Kidney epithelial cell (primary cell): ENCODE measurements at regions not wholly inside any gene's neighbourhood (a gene's known extent, or its start where the extent isn't known, plus 50 kb on each side); places are given as distances from the start of the nearest gene placed in this dataset.

ENCODE experiments used
- DNase-seq: peaks from one replicate; pipeline ENCODE4 v3.0.0-alpha.2; 2010; ENCODE audit warnings: low read depth
- H3K27me3 ChIP-seq: 2 replicates; pipeline ENCODE4 v1.6.0; 2011; ENCODE audit warnings: low read length; ENCODE audit not compliant: control insufficient read depth, insufficient read depth
- H3K36me3 ChIP-seq: 2 replicates; pipeline ENCODE4 v1.5.1; 2011; ENCODE audit warnings: low read length; ENCODE audit not compliant: control insufficient read depth, insufficient read depth
- H3K4me3 ChIP-seq: 2 replicates; pipeline ENCODE4 v1.5.1; 2011; ENCODE audit warnings: low read depth, mild to moderate bottlenecking, control low read depth, low read length
- CTCF ChIP-seq: IDR thresholded peaks from 2 replicates; pipeline ENCODE4 v1.5.1; 2011; ENCODE audit warnings: mild to moderate bottlenecking, moderate library complexity, low read length, control low read depth, inconsistent platforms; ENCODE audit not compliant: insufficient read depth, poor library complexity, severe bottlenecking

GRCh38 chr21:27219068-27219467 lies 252.2 kb upstream of the ADAMTS5 start:
- Histone ChIP-seq H3K4me3 (no peak overlapping the region), H3K27me3 (no peaks in the 10 kb centered on the region), H3K36me3 (no peaks in the 10 kb centered on the region)
- TF ChIP-seq CTCF: no peak
- DNase-seq: no peak

GRCh38 chr21:27213303-27213702 lies 246.4 kb upstream of the ADAMTS5 start:
- no peaks in the 10 kb centered on the region for H3K27me3 ChIP-seq
- H3K4me3 ChIP-seq: no peak overlapping the region
- H3K36me3 ChIP-seq: no peaks in the 10 kb centered on the region
- no peak for DNase-seq
- peak; percentile 40 for TF ChIP-seq CTCF

GRCh38 chr21:27212441-27212840 lies 245.6 kb upstream of the ADAMTS5 start:
- H3K4me3 ChIP-seq: no peak overlapping the region
- DNase-seq: no peak
- TF ChIP-seq CTCF: no peak
- H3K36me3 ChIP-seq: no peaks in the 10 kb centered on the region
- H3K27me3 ChIP-seq: no peaks in the 10 kb centered on the region

GRCh38 chr21:27209546-27209945 lies 242.7 kb upstream of the ADAMTS5 start:
- H3K27me3 ChIP-seq: no peaks in the 10 kb centered on the region
- no peak for DNase-seq
- no peak for TF ChIP-seq CTCF
- no peak overlapping the region for H3K4me3 ChIP-seq
- H3K36me3 ChIP-seq: no peaks in the 10 kb centered on the region

- Histone ChIP-seq H3K4me3 (no peak overlapping the region), H3K27me3 (no peaks in the 10 kb centered on the region), H3K36me3 (no peaks in the 10 kb centered on the region)
- DNase-seq: no peak
- TF ChIP-seq CTCF: no peak
Observed at GRCh38 chr21:27206368-27206982, 239.6 kb upstream of the ADAMTS5 start.

DNA sequence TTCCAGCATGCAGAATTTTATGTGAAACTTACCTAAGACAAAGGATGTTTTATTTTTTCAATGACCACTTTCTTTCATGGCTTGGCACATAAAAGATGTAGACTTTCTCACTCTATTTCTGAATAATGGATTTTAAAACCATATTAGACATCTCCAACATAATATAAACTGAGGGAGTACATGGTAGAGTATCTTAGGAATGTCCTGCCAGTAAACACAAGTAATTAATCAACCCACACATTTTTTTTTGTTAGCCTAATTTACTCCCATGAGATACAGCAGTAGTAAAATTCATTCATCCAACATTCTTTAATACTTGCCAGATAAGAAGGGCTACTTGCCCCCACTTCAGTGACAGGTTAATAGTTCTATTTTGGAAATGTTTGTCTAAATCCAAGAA lies 235.4 kb upstream of the ADAMTS5 start:
- TF ChIP-seq CTCF: no peak
- no peak overlapping the region for H3K4me3 ChIP-seq

More for the DNA sequence above, 235.4 kb upstream of the ADAMTS5 start:
- no peak for DNase-seq
- Histone ChIP-seq H3K27me3 (no peaks in the 10 kb centered on the region), H3K36me3 (no peaks in the 10 kb centered on the region)
